Hepatocyte (in vitro differentiated cells): ENCODE measurements at regions not wholly inside any gene's neighbourhood (a gene's known extent, or its start where the extent isn't known, plus 50 kb on each side); places are given as distances from the start of the nearest gene placed in this dataset.

ENCODE experiments used
- DNase-seq: peaks from one replicate; pipeline ENCODE4 v3.0.0-alpha.2; 2016; ENCODE audit warnings: low spot score
- H2AFZ ChIP-seq: fragments of 200-600 bp; sonication (generic); 2 replicates; pipeline ENCODE4 v1.6.0; 2016; ENCODE audit warnings: antibody characterized with exemption, mild to moderate bottlenecking
- H3K27ac ChIP-seq: fragments of 200-600 bp; sonication (generic); 2 replicates; pipeline ENCODE4 v1.5.1; 2016; ENCODE audit warnings: mild to moderate bottlenecking
- H3K27me3 ChIP-seq: fragments of 200-600 bp; sonication (generic); 2 replicates; pipeline ENCODE4 v1.6.1; 2016
- H3K36me3 ChIP-seq: fragments of 200-600 bp; sonication (generic); replicated peaks from 2 replicates; pipeline ENCODE4 v1.5.1; 2016; ENCODE audit warnings: low read depth; ENCODE audit not compliant: insufficient read depth
- H3K4me1 ChIP-seq: fragments of 200-600 bp; sonication (generic); 2 replicates; pipeline ENCODE4 v1.5.1; 2016; ENCODE audit warnings: mild to moderate bottlenecking, moderate library complexity; ENCODE audit not compliant: insufficient read depth
- H3K4me2 ChIP-seq: fragments of 200-600 bp; sonication (generic); 2 replicates; pipeline ENCODE4 v1.6.0; 2016
- H3K4me3 ChIP-seq: fragments of 200-600 bp; sonication (generic); 2 replicates; pipeline ENCODE4 v1.5.1; 2016; ENCODE audit warnings: mild to moderate bottlenecking
- H3K79me2 ChIP-seq: fragments of 200-600 bp; sonication (generic); 2 replicates; pipeline ENCODE4 v1.6.0; 2017; ENCODE audit warnings: mild to moderate bottlenecking
- H3K9me2 ChIP-seq: fragments of 200-600 bp; sonication (generic); replicated peaks from 2 replicates; pipeline ENCODE4 v1.6.0; 2017; ENCODE audit warnings: mild to moderate bottlenecking; ENCODE audit not compliant: insufficient read depth
- H3K9me3 ChIP-seq: fragments of 200-600 bp; sonication (generic); 2 replicates; pipeline ENCODE4 v1.5.1; 2016; ENCODE audit warnings: low read depth, mild to moderate bottlenecking
- H4K20me1 ChIP-seq: fragments of 200-600 bp; sonication (generic); 2 replicates; pipeline ENCODE4 v1.6.0; 2016; ENCODE audit warnings: mild to moderate bottlenecking; ENCODE audit not compliant: insufficient read depth, poor library complexity, severe bottlenecking
- EZH2 ChIP-seq: fragments of 200-600 bp; sonication (generic); IDR thresholded peaks from 2 replicates; pipeline ENCODE4 v1.6.1; 2016; ENCODE audit warnings: antibody characterized with exemption, mild to moderate bottlenecking, borderline replicate concordance
- EZH2phosphoT487 ChIP-seq: fragments of 200-600 bp; sonication (generic); IDR thresholded peaks from one replicate; pipeline ENCODE4 v1.6.1; 2018; ENCODE audit warnings: antibody characterized with exemption, mild to moderate bottlenecking, low read depth, moderate library complexity; ENCODE audit not compliant: unreplicated experiment, severe bottlenecking
- WGBS: methylation state at CpG from one replicate; pipeline ENCODE4 v1.1.6; 2016; ENCODE audit warnings: low lambda C conversion rate; ENCODE audit errors: missing lambda C conversion rate; 5-methylcytosine and 5-hydroxymethylcytosine counted together
- TF ChIP-seq, protein P1 (sequence below): fragments of 200-600 bp; sonication (generic); IDR thresholded peaks from 2 replicates; pipeline ENCODE4 v1.5.1; 2016; ENCODE audit warnings: antibody characterized with exemption, mild to moderate bottlenecking; ENCODE audit not compliant: poor library complexity

GRCh38 chr4:106601519-106601918 lies 232.9 kb upstream of the GIMD1 start:
- Histone ChIP-seq H3K4me1 (peaks cover 7% of the 10 kb centered on the region), H3K27me3 (no peaks in the 10 kb centered on the region), H2AFZ (no peak overlapping the region), H3K9me3 (no peaks in the 10 kb centered on the region), H3K4me2 (no peak overlapping the region), H3K27ac (peak overlapping the region; percentile 45), H3K36me3 (no peaks in the 10 kb centered on the region), H4K20me1 (no peaks in the 10 kb centered on the region), H3K9me2 (no peaks in the 10 kb centered on the region), H3K79me2 (no peaks in the 10 kb centered on the region), H3K4me3 (no peak overlapping the region)
- DNase-seq: peak; percentile 24
- TF ChIP-seq EZH2phosphoT487 (no peak), EZH2 (no peak)
- TF ChIP-seq, protein P1, sequence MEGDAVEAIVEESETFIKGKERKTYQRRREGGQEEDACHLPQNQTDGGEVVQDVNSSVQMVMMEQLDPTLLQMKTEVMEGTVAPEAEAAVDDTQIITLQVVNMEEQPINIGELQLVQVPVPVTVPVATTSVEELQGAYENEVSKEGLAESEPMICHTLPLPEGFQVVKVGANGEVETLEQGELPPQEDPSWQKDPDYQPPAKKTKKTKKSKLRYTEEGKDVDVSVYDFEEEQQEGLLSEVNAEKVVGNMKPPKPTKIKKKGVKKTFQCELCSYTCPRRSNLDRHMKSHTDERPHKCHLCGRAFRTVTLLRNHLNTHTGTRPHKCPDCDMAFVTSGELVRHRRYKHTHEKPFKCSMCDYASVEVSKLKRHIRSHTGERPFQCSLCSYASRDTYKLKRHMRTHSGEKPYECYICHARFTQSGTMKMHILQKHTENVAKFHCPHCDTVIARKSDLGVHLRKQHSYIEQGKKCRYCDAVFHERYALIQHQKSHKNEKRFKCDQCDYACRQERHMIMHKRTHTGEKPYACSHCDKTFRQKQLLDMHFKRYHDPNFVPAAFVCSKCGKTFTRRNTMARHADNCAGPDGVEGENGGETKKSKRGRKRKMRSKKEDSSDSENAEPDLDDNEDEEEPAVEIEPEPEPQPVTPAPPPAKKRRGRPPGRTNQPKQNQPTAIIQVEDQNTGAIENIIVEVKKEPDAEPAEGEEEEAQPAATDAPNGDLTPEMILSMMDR: no peak
- WGBS: 79% methylated on average over 1 of the region's 1 CpG

- no peaks in the 10 kb centered on the region for H3K27me3 ChIP-seq
- no peaks in the 10 kb centered on the region for H3K9me2 ChIP-seq
- no peak for TF ChIP-seq EZH2
- TF ChIP-seq, protein P1: no peak
These were observed 227.3 kb upstream of the GIMD1 start for GRCh38 chr4:106595906-106596305.

GRCh38 chr4:106594291-106594952 lies 225.8 kb upstream of the GIMD1 start:
- no peak overlapping the region for H3K27ac ChIP-seq
- H3K4me3 ChIP-seq: no peak overlapping the region
- H3K27me3 ChIP-seq: no peaks in the 10 kb centered on the region
- H3K9me3 ChIP-seq: no peaks in the 10 kb centered on the region
- H3K4me1 ChIP-seq: no peaks in the 10 kb centered on the region
- no peak overlapping the region for H2AFZ ChIP-seq
- H4K20me1 ChIP-seq: no peaks in the 10 kb centered on the region
- TF ChIP-seq EZH2phosphoT487 (no peak), EZH2 (no peak)
- TF ChIP-seq, protein P1: no peak
- H3K36me3 ChIP-seq: no peaks in the 10 kb centered on the region
- H3K79me2 ChIP-seq: no peaks in the 10 kb centered on the region
- H3K9me2 ChIP-seq: no peaks in the 10 kb centered on the region
- DNase-seq: no peak
- no peak overlapping the region for H3K4me2 ChIP-seq

More at GRCh38 chr4:106595906-106596305, 227.3 kb upstream of the GIMD1 start:
- H4K20me1 ChIP-seq: no peaks in the 10 kb centered on the region
- H3K4me1 ChIP-seq: peaks cover 6% of the 10 kb centered on the region
- H3K27ac ChIP-seq: no peak overlapping the region
- H3K9me3 ChIP-seq: no peaks in the 10 kb centered on the region
- 54% methylated on average over 1 of the region's 1 CpG for WGBS
- DNase-seq: no peak
- H3K79me2 ChIP-seq: no peaks in the 10 kb centered on the region
- H3K36me3 ChIP-seq: no peaks in the 10 kb centered on the region
- H2AFZ ChIP-seq: no peak overlapping the region
- no peak overlapping the region for H3K4me3 ChIP-seq
- no peak overlapping the region for H3K4me2 ChIP-seq

DNA sequence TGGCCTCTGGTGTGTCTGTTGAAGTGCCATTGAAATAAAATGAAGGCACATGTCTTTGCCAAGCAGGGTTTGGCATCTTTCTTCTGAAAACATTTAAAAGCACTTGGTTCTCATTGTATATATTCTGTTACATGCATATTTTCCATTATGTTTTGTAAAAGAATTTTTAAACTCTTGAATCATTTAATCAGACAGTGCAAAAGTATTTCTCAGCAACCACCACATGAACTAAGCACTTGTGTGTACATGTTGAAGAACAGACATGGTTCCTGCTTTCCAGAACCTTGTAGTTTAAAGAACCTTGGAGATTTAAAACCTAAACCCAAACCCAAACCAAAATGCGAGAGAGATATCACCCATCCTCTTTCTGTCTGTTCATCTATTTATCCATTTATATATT lies 220.3 kb upstream of the GIMD1 start:
- TF ChIP-seq, protein P1: no peak
- TF ChIP-seq EZH2: no peak
- no peak for TF ChIP-seq EZH2phosphoT487
- DNase-seq: no peak
- Histone ChIP-seq H3K27me3 (no peaks in the 10 kb centered on the region), H2AFZ (no peak overlapping the region), H3K9me3 (no peaks in the 10 kb centered on the region), H3K4me2 (no peak overlapping the region), H3K4me1 (peaks cover 4% of the 10 kb centered on the region), H3K27ac (no peak overlapping the region), H4K20me1 (no peaks in the 10 kb centered on the region), H3K9me2 (no peaks in the 10 kb centered on the region), H3K36me3 (no peaks in the 10 kb centered on the region), H3K4me3 (no peak overlapping the region), H3K79me2 (no peaks in the 10 kb centered on the region)
- WGBS: 96% methylated on average over 1 of the region's 1 CpG
